ENCODE measurements at regions not wholly inside any gene's neighbourhood (a gene's known extent, or its start where the extent isn't known, plus 50 kb on each side); places are given as distances from the start of the nearest gene placed in this dataset.

- Histone ChIP-seq H3K27ac (ENCODE audit: low read length) (no peak overlapping the region), H3K9ac (ENCODE audit: low read length) (no peak overlapping the region), H3K4me3 (ENCODE audit: low read length) (no peak overlapping the region), H3F3A (ENCODE audit: insufficient read depth, low read length, poor library complexity, severe bottlenecking) (no peaks in the 10 kb centered on the region), H2AFZ (ENCODE audit: low read depth, low read length) (no peak overlapping the region), H3K36me3 (ENCODE audit: insufficient read depth, low read length) (no peaks in the 10 kb centered on the region), H3K79me2 (replicated peaks; ENCODE audit: insufficient read depth, low read length) (no peaks in the 10 kb centered on the region), H3K9me2 (ENCODE audit: insufficient read depth, low read length) (no peaks in the 10 kb centered on the region), H3K9me3 (ENCODE audit: low read length) (no peaks in the 10 kb centered on the region), H4K20me1 (ENCODE audit: insufficient read depth) (no peaks in the 10 kb centered on the region), H3K4me2 (ENCODE audit: low read length) (no peak overlapping the region), H3K27me3 (ENCODE audit: insufficient read depth, low read depth, low read length) (no peaks in the 10 kb centered on the region)
- TF ChIP-seq EZH2 (IDR thresholded peaks at IDR 0.05; ENCODE audit: borderline replicate concordance, insufficient read depth, low read length, poor library complexity, severe bottlenecking): no peak
- TF ChIP-seq, protein P1, sequence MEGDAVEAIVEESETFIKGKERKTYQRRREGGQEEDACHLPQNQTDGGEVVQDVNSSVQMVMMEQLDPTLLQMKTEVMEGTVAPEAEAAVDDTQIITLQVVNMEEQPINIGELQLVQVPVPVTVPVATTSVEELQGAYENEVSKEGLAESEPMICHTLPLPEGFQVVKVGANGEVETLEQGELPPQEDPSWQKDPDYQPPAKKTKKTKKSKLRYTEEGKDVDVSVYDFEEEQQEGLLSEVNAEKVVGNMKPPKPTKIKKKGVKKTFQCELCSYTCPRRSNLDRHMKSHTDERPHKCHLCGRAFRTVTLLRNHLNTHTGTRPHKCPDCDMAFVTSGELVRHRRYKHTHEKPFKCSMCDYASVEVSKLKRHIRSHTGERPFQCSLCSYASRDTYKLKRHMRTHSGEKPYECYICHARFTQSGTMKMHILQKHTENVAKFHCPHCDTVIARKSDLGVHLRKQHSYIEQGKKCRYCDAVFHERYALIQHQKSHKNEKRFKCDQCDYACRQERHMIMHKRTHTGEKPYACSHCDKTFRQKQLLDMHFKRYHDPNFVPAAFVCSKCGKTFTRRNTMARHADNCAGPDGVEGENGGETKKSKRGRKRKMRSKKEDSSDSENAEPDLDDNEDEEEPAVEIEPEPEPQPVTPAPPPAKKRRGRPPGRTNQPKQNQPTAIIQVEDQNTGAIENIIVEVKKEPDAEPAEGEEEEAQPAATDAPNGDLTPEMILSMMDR (IDR thresholded peaks at IDR 0.05; ENCODE audit: poor library complexity, severe bottlenecking): no peak
- no peak for TF ChIP-seq SMC3 (conservative IDR thresholded peaks at IDR 0.05; ENCODE audit: poor library complexity)
- no peak for TF ChIP-seq MXI1 (conservative IDR thresholded peaks at IDR 0.05; ENCODE audit: poor library complexity, severe bottlenecking)
- no peak for TF ChIP-seq TAF1 (IDR thresholded peaks at IDR 0.05; ENCODE audit: low read depth)
- no peak for TF ChIP-seq POLR2AphosphoS5 (IDR thresholded peaks at IDR 0.05)
These were observed 270.0 kb downstream of the DACT1 start for GRCh38 chr14:58907803-58908202.

GRCh38 chr14:58912287-58912686 is 274.5 kb downstream of the DACT1 start:
- Histone ChIP-seq H3K27ac (ENCODE audit: low read length) (no peak overlapping the region), H2AFZ (ENCODE audit: low read depth, low read length) (no peak overlapping the region), H3K4me3 (ENCODE audit: low read length) (no peak overlapping the region), H3K79me2 (replicated peaks; ENCODE audit: insufficient read depth, low read length) (no peaks in the 10 kb centered on the region), H3K4me2 (ENCODE audit: low read length) (peak overlapping the region; percentile 12), H3K9ac (ENCODE audit: low read length) (no peak overlapping the region), H3K36me3 (ENCODE audit: insufficient read depth, low read length) (no peaks in the 10 kb centered on the region), H3F3A (ENCODE audit: insufficient read depth, low read length, poor library complexity, severe bottlenecking) (no peaks in the 10 kb centered on the region), H3K9me3 (ENCODE audit: low read length) (no peaks in the 10 kb centered on the region), H3K27me3 (ENCODE audit: insufficient read depth, low read depth, low read length) (no peaks in the 10 kb centered on the region), H3K9me2 (ENCODE audit: insufficient read depth, low read length) (no peaks in the 10 kb centered on the region), H4K20me1 (ENCODE audit: insufficient read depth) (no peaks in the 10 kb centered on the region)
- TF ChIP-seq SMC3 (conservative IDR thresholded peaks at IDR 0.05; ENCODE audit: poor library complexity) (no peak), MXI1 (conservative IDR thresholded peaks at IDR 0.05; ENCODE audit: poor library complexity, severe bottlenecking) (no peak), EP300 (conservative IDR thresholded peaks at IDR 0.05; ENCODE audit: poor library complexity, severe bottlenecking) (no peak), RAD21 (conservative IDR thresholded peaks at IDR 0.05) (no peak), EZH2 (IDR thresholded peaks at IDR 0.05; ENCODE audit: borderline replicate concordance, insufficient read depth, low read length, poor library complexity, severe bottlenecking) (no peak), TAF1 (IDR thresholded peaks at IDR 0.05; ENCODE audit: low read depth) (no peak), POLR2AphosphoS5 (IDR thresholded peaks at IDR 0.05) (no peak)
- TF ChIP-seq, protein P2, sequence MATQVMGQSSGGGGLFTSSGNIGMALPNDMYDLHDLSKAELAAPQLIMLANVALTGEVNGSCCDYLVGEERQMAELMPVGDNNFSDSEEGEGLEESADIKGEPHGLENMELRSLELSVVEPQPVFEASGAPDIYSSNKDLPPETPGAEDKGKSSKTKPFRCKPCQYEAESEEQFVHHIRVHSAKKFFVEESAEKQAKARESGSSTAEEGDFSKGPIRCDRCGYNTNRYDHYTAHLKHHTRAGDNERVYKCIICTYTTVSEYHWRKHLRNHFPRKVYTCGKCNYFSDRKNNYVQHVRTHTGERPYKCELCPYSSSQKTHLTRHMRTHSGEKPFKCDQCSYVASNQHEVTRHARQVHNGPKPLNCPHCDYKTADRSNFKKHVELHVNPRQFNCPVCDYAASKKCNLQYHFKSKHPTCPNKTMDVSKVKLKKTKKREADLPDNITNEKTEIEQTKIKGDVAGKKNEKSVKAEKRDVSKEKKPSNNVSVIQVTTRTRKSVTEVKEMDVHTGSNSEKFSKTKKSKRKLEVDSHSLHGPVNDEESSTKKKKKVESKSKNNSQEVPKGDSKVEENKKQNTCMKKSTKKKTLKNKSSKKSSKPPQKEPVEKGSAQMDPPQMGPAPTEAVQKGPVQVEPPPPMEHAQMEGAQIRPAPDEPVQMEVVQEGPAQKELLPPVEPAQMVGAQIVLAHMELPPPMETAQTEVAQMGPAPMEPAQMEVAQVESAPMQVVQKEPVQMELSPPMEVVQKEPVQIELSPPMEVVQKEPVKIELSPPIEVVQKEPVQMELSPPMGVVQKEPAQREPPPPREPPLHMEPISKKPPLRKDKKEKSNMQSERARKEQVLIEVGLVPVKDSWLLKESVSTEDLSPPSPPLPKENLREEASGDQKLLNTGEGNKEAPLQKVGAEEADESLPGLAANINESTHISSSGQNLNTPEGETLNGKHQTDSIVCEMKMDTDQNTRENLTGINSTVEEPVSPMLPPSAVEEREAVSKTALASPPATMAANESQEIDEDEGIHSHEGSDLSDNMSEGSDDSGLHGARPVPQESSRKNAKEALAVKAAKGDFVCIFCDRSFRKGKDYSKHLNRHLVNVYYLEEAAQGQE (IDR thresholded peaks at IDR 0.05; ENCODE audit: borderline replicate concordance): no peak
- TF ChIP-seq, protein P1 (IDR thresholded peaks at IDR 0.05; ENCODE audit: poor library complexity, severe bottlenecking): no peak
